Smooth muscle cell (in vitro differentiated cells): ENCODE measurements at regions not wholly inside any gene's neighbourhood (a gene's known extent, or its start where the extent isn't known, plus 50 kb on each side); places are given as distances from the start of the nearest gene placed in this dataset.

Experiments used
- DNase-seq: peaks from one replicate; lab custom pipeline; 2025; ENCODE audit not compliant: unreplicated experiment; lab: John Stamatoyannopoulos, UW
- H2AFZ ChIP-seq: fragments of 200-600 bp; sonication (generic); 2 replicates; pipeline ENCODE4 v1.6.0; 2016; ENCODE audit warnings: antibody characterized with exemption, low read depth, mild to moderate bottlenecking
- H3F3A ChIP-seq: fragments of 200-600 bp; sonication (generic); 2 replicates; pipeline ENCODE4 v1.6.0; 2017; ENCODE audit warnings: antibody characterized with exemption, low read depth
- H3K27ac ChIP-seq: fragments of 200-600 bp; sonication (generic); 2 replicates; pipeline ENCODE4 v1.5.1; 2016; ENCODE audit warnings: low read depth, mild to moderate bottlenecking
- H3K27me3 ChIP-seq: fragments of 200-600 bp; sonication (generic); 2 replicates; pipeline ENCODE4 v1.6.1; 2016; ENCODE audit warnings: low read depth, mild to moderate bottlenecking
- H3K36me3 ChIP-seq: fragments of 200-600 bp; sonication (generic); 2 replicates; pipeline ENCODE4 v1.5.1; 2016; ENCODE audit warnings: low read depth
- H3K4me1 ChIP-seq: fragments of 200-600 bp; sonication (generic); 2 replicates; pipeline ENCODE4 v1.5.1; 2016; ENCODE audit warnings: low read depth
- H3K4me2 ChIP-seq: fragments of 200-600 bp; sonication (generic); 2 replicates; pipeline ENCODE4 v1.6.0; 2016; ENCODE audit warnings: mild to moderate bottlenecking
- H3K4me3 ChIP-seq: fragments of 200-600 bp; sonication (generic); 2 replicates; pipeline ENCODE4 v1.5.1; 2016; ENCODE audit warnings: mild to moderate bottlenecking
- H3K79me2 ChIP-seq: fragments of 200-600 bp; sonication (generic); 2 replicates; pipeline ENCODE4 v1.6.0; 2016; ENCODE audit warnings: low read depth, mild to moderate bottlenecking
- H3K9ac ChIP-seq: fragments of 200-600 bp; sonication (generic); 2 replicates; pipeline ENCODE4 v1.6.0; 2016; ENCODE audit warnings: low read depth
- H3K9me3 ChIP-seq: fragments of 200-600 bp; sonication (generic); replicated peaks from 2 replicates; pipeline ENCODE4 v1.5.1; 2016; ENCODE audit warnings: low read depth
- H4K20me1 ChIP-seq: fragments of 200-600 bp; sonication (generic); 2 replicates; pipeline ENCODE4 v1.6.0; 2016; ENCODE audit warnings: low read depth
- WGBS: methylation state at CpG from one replicate; pipeline ENCODE4 v1.1.7; 2016; ENCODE audit warnings: low lambda C conversion rate; 5-methylcytosine and 5-hydroxymethylcytosine counted together
- TF ChIP-seq, protein P1 (sequence below): fragments of 200-600 bp; sonication (generic); IDR thresholded peaks from 2 replicates; pipeline ENCODE4 v1.5.1; 2017; ENCODE audit warnings: borderline replicate concordance, mild to moderate bottlenecking, antibody characterized with exemption; ENCODE audit not compliant: insufficient read depth, poor library complexity, severe bottlenecking

- Histone ChIP-seq H3K27ac (no peak overlapping the region), H3K36me3 (no peaks in the 10 kb centered on the region), H3K4me1 (no peaks in the 10 kb centered on the region), H3F3A (peaks cover 10% of the 10 kb centered on the region), H2AFZ (no peak overlapping the region), H3K79me2 (no peaks in the 10 kb centered on the region), H4K20me1 (no peaks in the 10 kb centered on the region), H3K4me2 (no peak overlapping the region), H3K27me3 (no peaks in the 10 kb centered on the region), H3K9ac (no peak overlapping the region), H3K4me3 (no peak overlapping the region), H3K9me3 (no peaks in the 10 kb centered on the region)
- DNase-seq = no peak
- TF ChIP-seq, protein P1, sequence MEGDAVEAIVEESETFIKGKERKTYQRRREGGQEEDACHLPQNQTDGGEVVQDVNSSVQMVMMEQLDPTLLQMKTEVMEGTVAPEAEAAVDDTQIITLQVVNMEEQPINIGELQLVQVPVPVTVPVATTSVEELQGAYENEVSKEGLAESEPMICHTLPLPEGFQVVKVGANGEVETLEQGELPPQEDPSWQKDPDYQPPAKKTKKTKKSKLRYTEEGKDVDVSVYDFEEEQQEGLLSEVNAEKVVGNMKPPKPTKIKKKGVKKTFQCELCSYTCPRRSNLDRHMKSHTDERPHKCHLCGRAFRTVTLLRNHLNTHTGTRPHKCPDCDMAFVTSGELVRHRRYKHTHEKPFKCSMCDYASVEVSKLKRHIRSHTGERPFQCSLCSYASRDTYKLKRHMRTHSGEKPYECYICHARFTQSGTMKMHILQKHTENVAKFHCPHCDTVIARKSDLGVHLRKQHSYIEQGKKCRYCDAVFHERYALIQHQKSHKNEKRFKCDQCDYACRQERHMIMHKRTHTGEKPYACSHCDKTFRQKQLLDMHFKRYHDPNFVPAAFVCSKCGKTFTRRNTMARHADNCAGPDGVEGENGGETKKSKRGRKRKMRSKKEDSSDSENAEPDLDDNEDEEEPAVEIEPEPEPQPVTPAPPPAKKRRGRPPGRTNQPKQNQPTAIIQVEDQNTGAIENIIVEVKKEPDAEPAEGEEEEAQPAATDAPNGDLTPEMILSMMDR = no peak
- WGBS = 63% methylated on average over 2 of the region's 2 CpGs
Observed at GRCh38 chr2:226581004-226581403, 218.6 kb downstream of the IRS1 start.

DNA sequence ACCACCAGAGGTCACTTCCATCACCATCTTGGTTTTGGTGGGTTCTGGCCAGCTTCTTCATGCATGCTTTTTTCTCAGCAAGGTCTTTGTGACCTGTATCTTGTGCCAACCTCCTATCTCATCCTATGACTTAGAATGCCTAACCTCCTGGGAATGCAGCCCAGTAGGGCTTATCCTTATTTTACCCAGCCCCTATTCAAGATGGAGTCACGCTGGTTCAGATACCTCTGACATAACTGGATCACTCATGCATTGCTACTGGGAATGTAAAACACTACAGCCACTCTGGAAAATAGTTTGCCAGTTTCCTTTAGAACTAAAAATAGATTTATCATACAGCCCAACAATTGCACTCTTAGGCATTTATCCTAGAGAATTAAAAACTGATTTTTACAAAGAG, 219.2 kb downstream of the IRS1 start:
- no peak for DNase-seq
- no peaks in the 10 kb centered on the region for H3K9me3 ChIP-seq
- H3F3A ChIP-seq = peaks cover 10% of the 10 kb centered on the region
- H4K20me1 ChIP-seq = no peaks in the 10 kb centered on the region
- 85% methylated on average over 1 of the region's 1 CpG for WGBS
- TF ChIP-seq, protein P1 = no peak
- no peak overlapping the region for H3K27ac ChIP-seq
- H2AFZ ChIP-seq = no peak overlapping the region
- H3K36me3 ChIP-seq = no peaks in the 10 kb centered on the region
- no peaks in the 10 kb centered on the region for H3K4me1 ChIP-seq
- no peaks in the 10 kb centered on the region for H3K27me3 ChIP-seq
- H3K79me2 ChIP-seq = no peaks in the 10 kb centered on the region
- H3K4me3 ChIP-seq = no peak overlapping the region
- H3K4me2 ChIP-seq = no peak overlapping the region
- H3K9ac ChIP-seq = no peak overlapping the region

- Histone ChIP-seq H3K27me3 (no peaks in the 10 kb centered on the region), H3K36me3 (no peaks in the 10 kb centered on the region), H3K4me3 (no peak overlapping the region), H3K79me2 (no peaks in the 10 kb centered on the region), H2AFZ (no peak overlapping the region), H3K27ac (no peak overlapping the region), H4K20me1 (no peaks in the 10 kb centered on the region), H3F3A (peaks cover 9% of the 10 kb centered on the region), H3K4me1 (no peaks in the 10 kb centered on the region), H3K4me2 (no peak overlapping the region), H3K9ac (no peak overlapping the region), H3K9me3 (no peaks in the 10 kb centered on the region)
- TF ChIP-seq, protein P1 = no peak
- no peak for DNase-seq
- 44% methylated on average over 2 of the region's 2 CpGs for WGBS
Observed at GRCh38 chr2:226579519-226579918, 220.1 kb downstream of the IRS1 start.

GRCh38 chr2:226578879-226579278, 220.7 kb downstream of the IRS1 start:
- Histone ChIP-seq H3K79me2 (no peaks in the 10 kb centered on the region), H3K4me3 (no peak overlapping the region), H3K4me2 (no peak overlapping the region), H3K36me3 (no peaks in the 10 kb centered on the region), H3K4me1 (no peaks in the 10 kb centered on the region), H2AFZ (no peak overlapping the region), H3K9me3 (no peaks in the 10 kb centered on the region), H4K20me1 (no peaks in the 10 kb centered on the region), H3F3A (peaks cover 2% of the 10 kb centered on the region), H3K27ac (no peak overlapping the region), H3K27me3 (no peaks in the 10 kb centered on the region), H3K9ac (no peak overlapping the region)
- no peak for DNase-seq
- TF ChIP-seq, protein P1 = no peak
- 91% methylated on average over 1 of the region's 1 CpG for WGBS
